Stimulated activated CD4-positive, alpha-beta T cell treated with anti-CD3 and anti-CD28 coated beads, Interleukin-15, amount 100 ng/mL, for 1 hour (primary cell): ENCODE measurements at regions not wholly inside any gene's neighbourhood (a gene's known extent, or its start where the extent isn't known, plus 50 kb on each side); places are given as distances from the start of the nearest gene placed in this dataset.
A peak's percentile ranks its signal among the peaks of the same experiment; 100 is the strongest.

Source experiments
- DNase-seq, 2 donors: peaks; one replicate each; pipeline ENCODE4 v3.0.0-alpha.2; 2020; ENCODE audit warnings: low read depth in 1 of 2, low spot score in 1 of 2

GRCh38 chr7:35581605-35582210 lies 113.2 kb downstream of the HERPUD2 start:
- no peak for DNase-seq

DNA sequence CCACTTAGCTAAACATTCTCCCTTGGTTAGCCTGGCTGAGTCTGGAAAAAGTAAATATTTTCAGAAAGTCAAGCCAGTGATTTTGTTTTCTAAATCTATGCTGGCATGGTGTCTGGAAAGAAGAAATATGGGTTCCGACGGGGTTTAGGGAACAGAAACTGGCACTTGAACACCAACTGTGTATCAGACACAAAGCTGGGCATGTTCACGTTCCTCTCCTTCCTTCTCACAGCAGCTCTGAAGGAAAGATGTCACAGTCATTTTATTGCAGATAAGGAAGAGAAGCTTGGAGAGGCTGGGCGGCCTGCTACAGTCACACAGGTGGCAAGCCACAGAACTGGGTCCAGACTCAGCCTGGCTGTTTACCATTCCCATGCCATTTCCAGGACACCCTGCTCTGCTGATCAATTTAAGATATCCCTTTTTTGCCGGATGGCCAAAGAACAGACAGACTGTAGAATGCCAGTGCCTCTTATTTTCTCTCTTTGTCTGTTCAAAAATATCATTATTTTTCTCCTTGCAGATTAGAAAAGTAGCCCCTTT lies 118.8 kb downstream of the HERPUD2 start:
- no peak for DNase-seq

DNA sequence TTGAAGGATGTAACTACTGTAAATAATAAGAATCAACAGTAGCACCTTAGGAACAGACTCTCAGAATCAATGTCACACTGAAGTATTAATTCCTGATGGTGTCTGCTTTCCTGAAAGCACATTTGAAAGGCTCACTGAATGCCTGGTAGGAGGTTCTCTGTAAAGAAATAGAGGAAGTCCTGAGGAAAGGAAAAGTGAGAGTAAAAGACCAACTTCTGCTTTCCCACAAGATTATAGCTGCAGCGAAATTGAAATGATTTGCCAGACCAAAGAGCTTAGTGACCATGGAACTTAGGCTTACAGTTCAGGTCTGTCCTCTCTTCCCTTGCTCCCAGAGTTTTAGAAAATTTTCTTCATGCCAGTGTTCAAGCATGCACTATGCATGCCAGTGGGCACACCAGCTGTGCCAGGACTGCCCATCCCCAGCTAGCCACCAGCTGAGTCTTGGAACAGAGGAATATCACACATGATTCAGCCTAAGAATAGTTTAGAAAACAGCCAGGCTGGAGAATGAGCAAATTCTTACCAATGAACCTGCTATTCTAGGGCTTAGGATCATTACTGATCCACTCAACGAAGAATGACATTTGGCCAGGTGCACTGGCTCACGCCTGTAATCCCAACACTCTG lies 123.2 kb downstream of the HERPUD2 start:
- DNase-seq: no peak

- DNase-seq: no peak
These were observed 124.0 kb downstream of the HERPUD2 start for GRCh38 chr7:35570937-35571336.

DNA sequence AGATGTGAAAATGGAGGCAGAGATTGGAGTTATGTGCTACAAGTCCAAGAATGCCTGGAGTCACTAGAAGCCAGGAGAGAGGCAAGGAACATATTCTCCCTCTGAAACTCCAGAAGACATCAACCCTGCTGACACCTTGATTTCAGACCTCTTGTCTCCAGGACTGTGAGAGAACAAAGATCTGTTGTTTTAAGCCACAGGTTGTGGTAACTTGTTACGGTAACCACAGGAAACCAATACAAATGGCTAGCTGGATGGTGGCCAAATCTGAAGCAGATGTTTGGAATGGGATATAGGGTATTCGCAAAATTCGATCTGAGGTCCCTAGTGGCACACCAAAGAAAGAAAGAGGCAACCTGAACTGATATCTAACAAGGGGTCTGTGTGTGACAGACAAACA lies 129.0 kb downstream of the HERPUD2 start:
- DNase-seq: no peak

- no peak for DNase-seq
These were observed 136.1 kb downstream of the HERPUD2 start for GRCh38 chr7:35558841-35559240.

DNA sequence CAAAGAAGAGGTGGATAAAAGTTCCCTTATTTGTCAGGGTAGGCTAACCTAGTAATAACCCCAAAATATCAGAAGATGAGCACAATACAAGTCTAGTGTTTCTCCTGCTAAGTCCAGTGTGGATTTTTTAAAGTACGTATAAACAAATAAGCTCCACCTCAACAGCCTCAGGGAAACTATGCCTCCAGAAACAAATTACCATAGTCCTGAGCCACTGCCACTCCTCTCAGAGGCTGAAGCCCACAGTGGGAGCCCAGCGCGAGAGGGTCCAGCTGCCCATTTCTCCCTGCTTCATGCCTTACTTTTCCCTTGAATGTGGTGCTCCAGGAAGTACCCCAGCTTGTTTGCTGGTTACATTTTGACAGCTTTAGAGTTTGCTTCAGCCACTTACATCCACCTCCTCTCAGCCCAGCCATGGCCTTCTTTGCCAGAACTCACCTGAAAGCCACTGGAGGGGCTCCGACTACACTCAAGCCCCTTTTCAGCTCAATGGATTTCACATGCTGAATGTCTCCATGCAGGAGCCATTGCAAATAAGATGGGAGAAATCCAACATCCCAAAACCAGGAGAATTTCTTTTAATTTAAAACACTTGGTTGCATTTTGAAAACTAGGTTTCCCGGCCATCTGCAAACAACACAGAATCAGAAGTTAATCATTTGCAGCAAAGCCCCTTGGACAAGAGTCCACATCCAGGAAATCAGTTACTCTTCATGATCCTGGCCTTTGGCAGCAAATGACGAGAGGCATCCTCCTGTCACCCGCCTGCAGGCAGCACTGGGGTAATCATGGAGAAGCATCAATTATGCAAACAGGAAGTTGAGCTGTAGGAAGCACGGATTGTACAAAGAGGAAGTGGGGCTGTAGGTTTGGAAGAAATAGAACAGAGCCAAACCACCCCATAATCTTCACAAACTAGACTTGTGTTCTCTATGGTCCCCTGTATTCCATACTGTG lies 138.1 kb downstream of the HERPUD2 start:
- DNase-seq: no peak

DNA sequence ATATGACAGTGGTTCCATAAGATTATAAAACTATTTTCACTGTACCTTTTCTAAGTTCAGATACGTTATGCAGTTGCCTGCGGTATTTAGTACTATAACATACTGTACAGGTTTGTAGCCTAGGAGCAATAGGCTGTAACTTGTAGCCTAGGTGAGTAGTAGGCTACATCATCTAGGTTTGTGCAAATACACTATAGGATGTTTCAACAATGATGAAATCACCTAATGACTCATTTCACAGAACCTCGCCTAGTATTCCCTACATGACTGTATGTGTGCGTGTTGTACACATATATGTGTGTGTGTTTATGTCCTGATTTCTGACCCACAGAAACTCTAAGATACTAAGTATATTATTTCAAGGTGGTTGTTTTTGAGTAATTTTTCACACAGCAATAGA lies 139.0 kb downstream of the HERPUD2 start:
- DNase-seq: no peak

DNA sequence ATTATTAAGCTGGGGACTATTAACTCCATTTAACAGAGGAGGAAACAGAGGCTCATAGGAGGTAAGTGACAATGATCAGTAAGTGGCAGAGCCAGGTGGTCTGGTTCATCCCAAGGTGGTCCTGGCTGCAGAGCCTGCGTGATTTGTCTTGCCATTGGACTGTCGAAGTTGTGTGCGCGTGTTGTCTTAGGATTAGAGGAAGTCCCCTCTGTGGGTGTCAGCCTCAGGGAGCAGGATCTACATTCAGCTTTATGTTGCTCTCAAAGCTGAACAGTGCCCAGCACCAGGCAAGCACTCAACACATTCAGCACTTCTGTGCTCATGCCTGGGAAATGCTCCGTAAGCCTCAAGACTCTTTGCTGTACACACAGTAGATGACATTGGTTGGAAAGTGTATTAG lies 139.5 kb downstream of the HERPUD2 start:
- no peak for DNase-seq

DNA sequence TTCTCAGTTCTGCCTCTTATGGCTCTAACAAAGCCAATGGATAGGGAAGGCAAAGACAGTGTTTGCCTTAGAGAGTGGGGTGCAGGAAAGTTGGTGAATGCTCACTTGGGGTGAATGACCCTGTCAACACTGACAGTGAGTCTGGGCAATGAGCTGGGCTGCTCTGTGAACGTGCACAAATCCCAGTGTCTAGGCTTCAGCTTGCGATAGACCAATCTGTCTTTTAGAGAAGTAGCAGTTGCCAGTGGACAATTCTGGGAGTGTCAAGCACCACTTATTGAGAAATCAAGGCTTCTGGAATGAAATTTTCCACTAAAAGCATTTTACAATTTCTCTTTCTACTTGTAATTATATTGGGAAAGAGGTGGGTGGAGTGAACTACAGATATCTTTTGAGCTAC lies 141.4 kb downstream of the HERPUD2 start:
- no peak for DNase-seq

DNA sequence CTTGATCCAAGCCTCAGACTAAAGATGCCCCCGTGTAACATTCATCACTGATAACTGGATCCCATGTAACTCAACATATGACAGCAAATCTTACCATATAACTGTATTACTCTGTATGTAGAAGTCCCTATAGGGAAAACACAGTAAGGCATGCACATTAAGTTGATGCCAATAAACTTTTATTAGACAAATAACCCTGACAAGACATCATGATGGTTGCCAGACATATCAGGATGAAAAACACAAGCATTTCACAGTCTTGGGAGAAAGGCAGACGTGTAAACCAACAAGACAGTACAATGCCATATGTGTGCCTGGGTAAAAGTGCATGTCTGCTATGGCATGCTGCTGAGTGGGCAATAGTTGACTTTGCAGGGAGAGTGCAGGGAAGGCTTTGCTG lies 142.2 kb downstream of the HERPUD2 start:
- no peak for DNase-seq

DNA sequence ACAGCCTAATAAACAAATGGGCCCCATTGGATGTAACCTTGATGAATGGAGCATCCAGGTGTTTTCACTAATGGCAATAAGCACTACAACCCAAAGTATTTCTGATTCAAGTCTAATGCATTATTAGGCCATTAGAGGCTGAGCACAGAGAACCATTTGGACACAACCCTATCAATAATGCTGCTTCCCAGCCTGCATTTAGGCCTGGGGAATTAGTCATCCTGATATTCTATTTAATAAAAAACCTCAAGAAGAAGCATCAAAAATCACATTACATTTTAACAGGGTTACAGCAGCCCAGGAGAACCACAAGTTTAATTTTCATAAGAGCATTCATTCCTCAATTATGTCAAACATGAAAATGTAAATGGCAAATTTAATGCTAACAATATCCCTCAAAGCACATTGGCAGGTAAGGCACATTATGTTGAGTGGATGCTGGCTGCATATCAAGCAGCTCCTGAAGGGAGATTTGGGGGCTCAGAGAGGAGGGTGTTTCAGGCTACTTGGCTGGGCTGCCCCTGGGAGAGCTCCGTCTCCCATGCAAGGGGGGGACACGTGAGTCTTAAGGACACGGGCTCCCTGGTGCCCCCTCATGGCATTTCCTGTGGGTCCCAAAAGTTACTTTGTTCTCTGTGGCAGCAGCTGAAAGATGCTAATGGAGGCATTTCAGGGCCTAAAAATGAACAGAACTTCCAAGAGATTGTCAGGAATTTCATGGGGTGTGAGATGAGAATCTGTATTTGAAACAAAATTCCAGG lies 143.4 kb downstream of the HERPUD2 start:
- DNase-seq: no peak

GRCh38 chr7:35550831-35551230 lies 144.1 kb downstream of the HERPUD2 start:
- DNase-seq: no peak

DNA sequence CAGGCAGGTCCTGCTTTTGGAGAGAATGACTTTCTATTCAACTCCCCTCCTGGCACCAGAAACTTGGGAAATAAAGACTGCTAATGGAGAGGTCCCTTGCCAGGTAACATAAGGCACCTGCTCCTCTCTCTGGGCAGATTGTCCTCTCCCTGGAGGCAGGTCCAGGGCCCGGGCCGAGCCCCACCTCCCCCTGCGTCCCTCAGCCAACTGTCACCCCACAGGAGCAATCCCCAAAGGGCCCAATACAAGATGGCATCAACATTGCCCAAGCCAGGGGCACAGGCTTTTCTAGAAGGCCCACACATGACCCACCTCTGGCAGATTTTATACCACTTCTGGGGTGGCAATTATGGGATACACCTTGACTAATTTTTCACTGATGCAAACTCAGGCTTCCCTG lies 145.2 kb downstream of the HERPUD2 start:
- DNase-seq: no peak

DNA sequence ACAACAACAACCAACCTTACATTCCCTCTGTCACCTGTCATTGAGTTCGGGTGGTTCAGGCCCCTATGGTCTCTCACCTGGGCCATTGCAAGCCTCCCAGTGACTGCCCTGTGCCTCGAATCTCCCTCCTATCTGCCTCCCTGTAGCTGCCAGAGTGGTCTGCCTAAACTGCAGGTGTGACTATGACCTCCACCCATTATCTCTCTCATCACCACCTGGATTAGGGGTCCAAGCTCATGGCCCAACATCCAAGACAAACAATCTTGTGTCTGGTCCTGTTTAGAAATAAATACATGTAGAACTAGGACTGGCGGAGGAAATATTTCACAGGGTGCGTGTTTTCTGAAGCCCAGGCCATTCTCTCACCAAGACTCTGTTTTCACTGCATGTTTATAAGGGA lies 146.6 kb downstream of the HERPUD2 start:
- DNase-seq: no peak

DNA sequence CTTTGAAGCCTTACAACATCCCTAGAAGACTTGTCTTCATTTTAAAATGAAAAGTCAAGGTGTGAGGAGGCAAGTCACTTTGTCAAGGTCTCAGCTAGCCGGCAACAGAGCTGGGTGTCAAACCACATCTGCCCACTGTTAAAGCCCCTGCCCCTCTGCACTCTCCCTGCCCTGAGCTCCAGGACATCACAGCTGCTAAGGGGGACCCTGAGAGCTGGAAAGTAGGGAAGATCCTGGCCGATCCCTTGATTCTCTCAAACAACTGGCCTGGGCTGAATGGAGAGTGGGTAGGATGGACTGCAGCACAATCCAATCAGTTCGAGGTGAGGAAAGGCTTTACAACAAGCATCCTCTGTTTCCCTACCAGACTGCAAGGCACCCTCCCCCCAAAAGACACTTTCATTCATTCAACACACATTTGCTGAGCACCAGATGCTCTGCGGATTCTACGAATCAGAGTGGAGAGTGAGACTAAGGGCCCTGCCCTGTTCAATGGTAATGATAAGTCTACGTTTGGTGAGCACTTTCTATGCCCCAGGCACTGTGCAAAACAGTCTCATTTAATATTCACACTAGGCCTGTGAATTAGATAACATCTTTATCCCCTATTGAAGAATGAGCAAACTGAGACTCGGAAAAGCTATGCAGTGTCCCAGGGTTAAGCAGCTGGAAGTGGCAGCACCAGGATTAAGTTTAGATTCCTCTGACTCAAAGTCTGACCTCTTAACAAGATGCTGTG lies 148.1 kb downstream of the HERPUD2 start:
- no peak for DNase-seq

GRCh38 chr7:35545831-35546230 lies 149.1 kb downstream of the HERPUD2 start:
- no peak for DNase-seq

DNA sequence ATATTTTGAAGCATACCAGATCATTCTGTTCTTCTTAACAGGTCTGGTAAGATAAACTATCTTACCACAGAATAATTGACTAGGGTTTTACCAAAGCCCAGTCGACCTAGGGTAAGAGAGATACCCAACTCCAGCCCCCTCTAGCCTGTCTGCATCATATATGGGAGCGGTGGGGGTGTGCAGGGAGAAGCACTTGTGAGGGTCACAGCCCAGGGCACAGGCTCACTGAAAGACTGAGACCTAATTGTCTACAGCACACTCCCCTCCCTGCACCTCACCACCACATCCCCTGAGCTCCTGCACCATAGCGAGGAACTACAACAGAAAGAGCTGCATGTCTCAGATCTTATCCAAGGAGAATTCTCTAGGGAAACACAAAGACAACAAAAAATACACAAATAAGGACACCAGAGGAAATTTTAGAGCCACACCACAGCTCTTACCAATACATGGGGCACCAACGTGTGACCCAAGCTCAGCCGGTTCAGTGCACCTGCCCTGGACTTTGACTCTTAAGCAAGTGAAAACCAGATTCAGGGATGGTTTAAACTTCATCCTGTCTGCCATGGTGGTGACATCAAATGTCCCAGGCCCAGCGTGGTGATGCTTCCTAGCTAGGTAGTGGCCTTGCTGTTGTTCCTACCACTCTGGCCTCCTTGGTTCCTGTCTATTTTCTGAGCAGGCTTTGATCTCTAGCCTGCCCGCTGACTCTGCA lies 150.8 kb downstream of the HERPUD2 start:
- DNase-seq: no peak

GRCh38 chr7:35537067-35538023 lies 157.6 kb downstream of the HERPUD2 start:
- DNase-seq: peak; percentile 56 to 74
